HG03439 (cell line): ENCODE measurements at regions not wholly inside any gene's neighbourhood (a gene's known extent, or its start where the extent isn't known, plus 50 kb on each side); places are given as distances from the start of the nearest gene placed in this dataset.

ENCODE experiments used
- ATAC-seq: cut with Tn5 transposase; IDR thresholded peaks from one replicate; pipeline ENCODE4 v1.9.1; 2021; ENCODE audit warnings: mild to moderate bottlenecking, moderate library complexity; ENCODE audit not compliant: unreplicated experiment

DNA sequence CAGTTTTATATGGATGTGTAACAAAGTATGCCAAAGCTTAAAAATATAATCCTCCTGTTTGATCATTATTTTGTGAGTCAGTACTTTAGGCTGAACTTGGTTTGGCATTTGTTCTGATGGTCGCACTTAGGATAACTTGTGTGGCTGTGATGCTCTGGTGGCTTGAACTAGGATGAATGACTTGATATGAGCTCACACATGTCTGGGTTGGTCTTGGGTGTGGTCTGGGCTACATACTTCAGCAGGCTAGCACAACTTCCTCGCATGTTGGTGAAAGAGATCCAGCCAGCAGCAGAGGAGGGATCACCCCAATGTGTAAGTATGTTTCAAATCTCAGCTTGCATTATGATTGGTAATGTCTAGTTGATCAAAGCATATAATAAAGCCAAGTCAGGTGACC is 969.1 kb upstream of the PCDH9 start:
- no peak for ATAC-seq

DNA sequence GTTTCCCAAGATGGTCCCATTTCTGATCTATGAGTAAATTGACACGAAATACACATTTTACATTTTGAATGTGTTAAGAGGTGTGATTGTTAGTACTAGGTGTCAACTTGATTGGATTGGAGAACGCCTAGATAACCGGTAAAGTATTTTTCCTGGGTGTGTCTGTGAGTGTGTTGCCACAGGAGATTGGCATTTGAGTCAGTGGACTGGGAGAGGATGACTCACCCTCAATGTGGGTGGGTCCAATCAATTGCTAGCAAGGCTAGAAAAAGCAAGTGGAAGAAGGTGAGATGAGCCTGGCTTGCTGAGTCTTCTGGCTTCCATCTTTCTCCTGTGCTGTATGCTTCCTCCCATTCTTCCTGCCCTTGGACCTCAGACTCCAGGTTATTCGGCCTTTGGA is 960.7 kb upstream of the PCDH9 start:
- no peak for ATAC-seq

- ATAC-seq = peak; percentile 81
Observed at GRCh38 chr13:68185444-68186141, 955.5 kb upstream of the PCDH9 start.

DNA sequence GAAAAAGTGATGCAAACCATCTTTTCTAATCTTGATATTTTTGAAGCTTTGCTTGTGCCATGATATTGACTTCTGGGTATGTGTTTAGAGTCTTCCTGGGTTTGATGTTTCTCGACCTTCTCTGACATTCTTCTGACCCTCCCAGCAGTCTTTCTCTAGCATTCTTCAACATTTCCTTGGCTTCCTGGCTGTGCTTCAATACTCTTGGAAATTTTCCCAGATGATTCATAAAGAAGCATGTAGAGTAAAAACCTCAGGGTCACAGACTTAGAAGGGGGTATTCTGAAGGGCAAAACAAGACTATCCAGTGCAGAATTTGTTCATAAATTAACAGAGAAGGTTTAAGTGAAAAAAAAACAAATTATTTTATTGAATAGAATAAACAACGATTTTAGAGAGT is 946.3 kb upstream of the PCDH9 start:
- ATAC-seq = no peak

DNA sequence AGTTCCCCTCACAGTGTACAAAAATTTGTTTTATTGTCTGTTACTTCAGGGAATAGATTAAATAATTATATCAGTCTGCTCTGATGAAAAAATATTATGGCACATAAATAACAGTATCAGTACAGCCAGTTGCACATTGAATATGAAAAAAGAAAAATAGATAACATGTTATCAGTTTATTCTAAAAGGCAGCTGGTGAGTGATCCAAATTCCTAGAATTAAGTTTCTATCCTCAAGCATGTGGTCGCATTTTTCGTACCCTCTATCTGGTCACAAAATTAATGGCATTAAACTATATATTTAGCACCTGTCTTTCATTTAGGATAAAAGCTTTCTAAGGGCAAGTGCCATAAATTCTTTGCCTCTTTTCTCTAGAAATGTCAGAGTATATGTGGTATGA is 944.8 kb upstream of the PCDH9 start:
- ATAC-seq = no peak

DNA sequence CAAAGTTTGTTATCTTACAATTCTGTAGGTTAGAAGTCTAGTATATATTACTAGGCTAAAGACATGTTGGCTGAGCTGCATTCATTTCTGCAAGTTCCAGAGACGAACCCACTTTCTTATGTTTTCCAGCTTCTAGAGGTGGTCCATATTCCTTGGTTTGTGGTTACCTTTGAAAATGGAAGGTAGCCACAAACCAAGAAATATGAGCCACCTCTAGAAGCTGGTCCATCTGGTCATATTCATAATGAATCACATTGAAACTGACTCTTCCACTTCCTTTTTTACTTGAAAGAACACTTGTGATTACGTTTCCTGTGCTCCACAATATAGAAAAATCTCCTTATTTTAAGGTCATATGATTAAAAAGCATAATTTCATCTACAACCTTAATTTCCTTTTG is 943.0 kb upstream of the PCDH9 start:
- no peak for ATAC-seq

- no peak for ATAC-seq
Observed at GRCh38 chr13:68170961-68171360, 940.8 kb upstream of the PCDH9 start.

DNA sequence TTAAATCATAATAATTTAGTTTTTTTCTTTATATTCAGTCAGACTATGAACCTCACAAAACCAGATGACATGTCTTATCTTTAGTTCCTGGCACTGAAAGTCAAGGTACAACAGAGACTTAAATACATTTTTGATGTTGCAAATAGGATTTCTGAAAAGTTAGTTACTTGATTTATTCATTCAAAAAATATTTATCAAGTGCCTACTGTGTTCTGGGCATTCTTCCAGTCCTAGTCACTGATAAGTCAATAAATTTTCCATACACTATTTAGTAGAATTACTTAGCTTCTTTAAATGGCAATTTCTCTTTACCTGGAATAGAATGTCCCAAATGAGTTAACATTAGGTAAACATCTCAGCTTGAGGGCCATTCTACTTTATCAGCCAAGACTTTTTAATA is 938.3 kb upstream of the PCDH9 start:
- no peak for ATAC-seq

- ATAC-seq = no peak
Observed at GRCh38 chr13:68160466-68160865, 930.3 kb upstream of the PCDH9 start.

DNA sequence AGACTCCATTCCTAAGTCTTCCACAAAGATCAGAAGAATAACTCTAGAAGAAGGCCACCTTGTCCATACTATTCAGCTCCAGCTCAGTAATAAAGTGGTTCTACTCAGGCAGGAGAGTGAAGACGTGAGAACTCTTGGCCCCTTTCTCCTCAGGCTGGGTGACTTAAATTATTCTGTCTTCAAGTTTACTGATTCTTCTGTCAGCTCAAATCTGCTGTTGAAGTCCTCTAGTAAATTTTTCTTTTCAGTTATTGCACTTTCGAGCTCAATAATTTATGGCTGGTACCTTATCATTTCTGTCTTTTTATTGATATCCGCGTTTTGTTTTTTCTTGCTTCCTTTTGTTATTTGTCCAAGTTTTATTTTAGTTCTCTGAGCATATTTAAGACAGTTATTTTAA is 922.3 kb upstream of the PCDH9 start:
- no peak for ATAC-seq

- ATAC-seq = no peak
Observed at GRCh38 chr13:68145852-68146251, 915.7 kb upstream of the PCDH9 start.

DNA sequence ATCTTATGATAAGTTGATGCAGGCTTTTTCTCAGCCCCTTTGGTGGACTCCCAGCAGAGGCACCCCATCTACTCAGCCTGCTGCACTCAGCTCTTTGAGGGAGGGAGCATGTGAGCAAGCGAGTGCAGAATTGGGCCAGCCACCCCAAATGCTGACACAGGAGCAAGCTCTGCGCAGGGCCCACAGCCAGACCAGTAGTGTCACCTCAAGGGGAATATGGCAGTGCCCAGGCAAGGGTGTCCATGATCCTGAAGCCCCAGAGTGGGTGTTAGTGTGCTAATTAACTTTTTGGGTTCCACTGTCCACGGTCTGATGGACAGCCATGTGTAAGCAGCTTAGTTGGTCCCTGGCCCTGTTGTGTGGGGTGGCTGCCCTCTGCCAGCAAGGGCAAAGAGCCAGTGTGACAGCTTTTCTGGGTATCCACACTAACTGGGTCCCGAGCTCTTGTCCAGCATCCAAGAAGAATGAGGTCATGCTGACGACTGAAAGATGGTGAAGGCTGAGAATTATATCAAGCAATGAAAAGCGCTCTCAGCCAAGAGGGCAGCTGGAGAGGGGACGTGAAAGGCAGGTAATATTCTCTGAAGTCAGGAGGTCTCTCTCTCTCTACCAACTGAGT is 898.3 kb upstream of the PCDH9 start:
- ATAC-seq = no peak

GRCh38 chr13:68125087-68125480 is 894.9 kb upstream of the PCDH9 start:
- no peak for ATAC-seq

- ATAC-seq = no peak
Observed at GRCh38 chr13:68124437-68125086, 894.4 kb upstream of the PCDH9 start.

DNA sequence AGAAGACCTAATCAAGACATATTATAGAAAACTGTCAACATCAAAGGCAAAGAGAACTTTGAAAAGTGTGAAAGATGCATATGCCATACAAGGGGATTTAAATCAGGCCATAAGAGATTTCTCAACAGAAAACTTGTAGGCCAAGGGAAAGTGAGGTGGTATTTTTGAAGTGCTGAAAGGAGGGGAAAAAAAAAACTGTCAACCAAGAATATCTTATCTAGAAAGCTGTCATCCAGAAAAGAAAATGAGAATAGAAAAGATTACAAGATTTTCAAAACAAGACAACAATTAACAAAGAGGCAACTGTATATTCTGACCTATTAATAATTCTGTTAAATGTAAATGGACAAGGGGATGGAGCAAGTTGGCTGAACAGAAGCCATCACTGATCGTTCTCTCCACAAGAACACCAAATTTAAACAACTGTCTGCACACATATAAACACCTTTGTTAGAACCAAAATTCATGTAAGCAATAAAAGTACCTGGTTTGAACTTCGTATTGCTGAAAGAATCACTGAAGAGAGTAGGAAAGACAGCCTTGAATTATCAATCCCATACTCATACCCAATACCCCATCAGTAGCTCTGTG is 880.1 kb upstream of the PCDH9 start:
- ATAC-seq = no peak

DNA sequence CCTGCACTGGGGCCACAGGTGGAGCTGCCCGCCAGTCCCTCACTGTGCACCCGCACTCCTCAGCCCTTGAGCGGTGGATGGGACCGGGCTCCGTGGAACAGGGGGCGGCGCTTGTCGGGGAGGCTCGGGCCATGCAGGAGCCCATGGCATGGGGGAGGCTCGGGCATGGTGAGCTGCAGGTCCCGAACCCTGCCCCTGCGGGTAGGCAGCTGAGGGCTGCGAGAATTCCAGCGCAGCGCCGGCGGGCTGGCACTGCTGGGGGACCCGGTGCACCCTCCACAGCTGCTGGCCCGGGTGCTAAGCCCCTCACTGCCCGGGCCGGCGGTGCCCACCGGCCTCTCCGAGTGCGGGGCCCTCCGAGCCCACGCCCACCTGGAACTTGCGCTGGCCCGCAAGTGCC is 877.5 kb upstream of the PCDH9 start:
- ATAC-seq = no peak

GRCh38 chr13:68099631-68100030 is 869.5 kb upstream of the PCDH9 start:
- no peak for ATAC-seq

DNA sequence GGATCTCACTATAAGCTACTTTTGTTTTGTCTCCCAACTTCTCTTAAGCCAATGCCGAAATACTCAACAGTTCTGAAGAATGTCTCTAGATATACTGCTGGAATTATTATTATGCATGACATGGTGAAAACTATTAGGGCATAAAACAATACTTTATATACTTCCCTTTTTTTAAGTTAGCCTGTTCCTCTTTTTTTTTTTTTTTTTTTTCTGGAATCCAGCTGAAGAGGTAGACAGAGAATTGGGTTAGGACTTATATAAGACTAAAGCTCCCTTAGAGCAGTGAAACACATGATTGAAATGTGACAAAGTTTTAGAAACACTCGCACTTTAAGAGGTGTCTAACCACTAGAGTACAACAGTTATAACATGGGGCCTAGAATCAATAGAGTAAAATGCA is 850.9 kb upstream of the PCDH9 start:
- no peak for ATAC-seq

DNA sequence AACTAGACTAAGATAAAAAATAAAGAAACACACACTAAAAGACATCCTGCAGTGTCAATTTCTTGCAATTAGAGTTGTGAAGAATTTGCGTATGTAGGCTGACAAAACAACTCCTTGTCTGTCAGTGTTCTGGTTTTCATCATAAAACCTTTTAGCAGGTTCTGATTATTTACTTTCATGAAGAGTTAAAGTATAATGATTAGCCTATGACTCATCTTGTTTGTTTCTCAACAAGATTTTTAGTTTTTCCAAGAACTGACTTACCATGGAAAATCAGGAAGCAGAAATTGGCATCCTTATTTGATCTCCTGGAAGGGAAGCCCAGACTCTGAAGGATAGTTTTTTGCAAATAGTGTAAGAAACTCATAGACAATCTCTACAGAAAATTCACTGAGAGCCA is 848.7 kb upstream of the PCDH9 start:
- no peak for ATAC-seq

GRCh38 chr13:68078469-68078868 is 848.3 kb upstream of the PCDH9 start:
- no peak for ATAC-seq

DNA sequence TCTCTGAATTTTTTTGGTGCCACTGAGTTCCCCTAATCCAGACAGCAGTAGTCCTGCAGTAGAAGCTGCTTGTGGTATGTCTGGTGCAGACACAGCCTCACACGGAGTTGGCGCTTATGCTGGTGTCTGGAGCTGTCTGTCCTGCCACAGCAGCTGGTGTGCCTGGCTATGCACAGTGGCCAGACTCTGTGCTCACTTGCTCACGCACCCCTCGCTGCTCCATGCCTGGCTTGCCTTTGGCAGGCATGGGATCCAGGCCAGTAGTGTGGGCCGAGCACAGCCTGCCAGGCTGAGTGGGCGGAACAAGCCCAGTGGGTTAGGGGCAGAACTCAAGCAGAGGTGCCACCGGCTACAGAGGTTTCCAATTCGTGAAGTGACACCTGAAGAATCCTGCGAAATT is 845.9 kb upstream of the PCDH9 start:
- no peak for ATAC-seq

GRCh38 chr13:68066879-68067513 is 836.9 kb upstream of the PCDH9 start:
- ATAC-seq = no peak
